ENCODE measurements at regions not wholly inside any gene's neighbourhood (a gene's known extent, or its start where the extent isn't known, plus 50 kb on each side); places are given as distances from the start of the nearest gene placed in this dataset.
"Not testable (repeated sequence)": the region's sequence is repeated elsewhere in the genome, so short reads cannot be mapped to it uniquely, and the experiment has no call there.

DNA sequence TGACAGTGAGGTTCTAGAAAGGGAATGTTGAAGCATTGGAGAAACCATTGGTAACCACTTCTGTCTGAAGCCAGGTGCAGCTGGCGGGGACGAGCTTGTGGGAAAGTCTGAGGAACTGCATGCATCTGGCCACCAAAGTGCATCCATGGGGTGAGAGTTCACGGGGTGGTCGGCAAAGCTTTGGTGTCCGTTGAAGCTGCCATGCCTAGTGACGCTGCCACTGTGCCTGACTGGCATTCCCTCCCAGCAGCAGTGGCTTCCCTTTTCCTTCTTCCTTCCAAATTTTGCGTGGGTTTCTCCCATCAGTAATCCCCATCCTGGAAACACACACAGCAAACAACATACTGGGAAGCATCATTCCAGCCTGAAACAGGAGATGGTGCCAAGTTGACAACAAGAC is 145.7 kb upstream of the ALDH1B1 start:
- TF ChIP-seq, protein P1, sequence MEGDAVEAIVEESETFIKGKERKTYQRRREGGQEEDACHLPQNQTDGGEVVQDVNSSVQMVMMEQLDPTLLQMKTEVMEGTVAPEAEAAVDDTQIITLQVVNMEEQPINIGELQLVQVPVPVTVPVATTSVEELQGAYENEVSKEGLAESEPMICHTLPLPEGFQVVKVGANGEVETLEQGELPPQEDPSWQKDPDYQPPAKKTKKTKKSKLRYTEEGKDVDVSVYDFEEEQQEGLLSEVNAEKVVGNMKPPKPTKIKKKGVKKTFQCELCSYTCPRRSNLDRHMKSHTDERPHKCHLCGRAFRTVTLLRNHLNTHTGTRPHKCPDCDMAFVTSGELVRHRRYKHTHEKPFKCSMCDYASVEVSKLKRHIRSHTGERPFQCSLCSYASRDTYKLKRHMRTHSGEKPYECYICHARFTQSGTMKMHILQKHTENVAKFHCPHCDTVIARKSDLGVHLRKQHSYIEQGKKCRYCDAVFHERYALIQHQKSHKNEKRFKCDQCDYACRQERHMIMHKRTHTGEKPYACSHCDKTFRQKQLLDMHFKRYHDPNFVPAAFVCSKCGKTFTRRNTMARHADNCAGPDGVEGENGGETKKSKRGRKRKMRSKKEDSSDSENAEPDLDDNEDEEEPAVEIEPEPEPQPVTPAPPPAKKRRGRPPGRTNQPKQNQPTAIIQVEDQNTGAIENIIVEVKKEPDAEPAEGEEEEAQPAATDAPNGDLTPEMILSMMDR (IDR thresholded peaks at IDR 0.05; ENCODE audit: insufficient read depth, low read depth, low read length, missing control alignments) = no peak
- DNase-seq (ENCODE audit: low read depth) = no peak
- no peak overlapping the region for H3K4me3 ChIP-seq (ENCODE audit: low read length)

DNA sequence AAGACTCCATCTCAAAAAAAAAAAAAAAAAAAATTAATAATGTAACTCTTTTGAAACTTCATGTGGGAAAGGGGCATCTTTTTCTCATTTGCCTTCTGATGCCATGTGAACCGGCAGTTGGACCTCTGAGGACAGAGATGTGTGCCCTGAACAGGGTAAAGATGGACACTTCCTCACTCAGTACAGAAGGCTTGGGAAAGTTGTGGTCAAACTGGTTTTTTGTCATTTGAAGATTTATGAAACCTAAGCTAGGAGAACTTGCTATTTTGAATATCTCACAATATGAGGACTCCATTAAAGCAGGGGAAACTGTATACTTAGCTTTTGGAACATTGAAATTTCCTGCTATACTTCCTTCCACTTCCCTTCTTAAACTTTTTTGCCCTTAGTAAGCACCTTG is 147.5 kb upstream of the ALDH1B1 start:
- peak; percentile 32 for DNase-seq (ENCODE audit: low read depth)

DNA sequence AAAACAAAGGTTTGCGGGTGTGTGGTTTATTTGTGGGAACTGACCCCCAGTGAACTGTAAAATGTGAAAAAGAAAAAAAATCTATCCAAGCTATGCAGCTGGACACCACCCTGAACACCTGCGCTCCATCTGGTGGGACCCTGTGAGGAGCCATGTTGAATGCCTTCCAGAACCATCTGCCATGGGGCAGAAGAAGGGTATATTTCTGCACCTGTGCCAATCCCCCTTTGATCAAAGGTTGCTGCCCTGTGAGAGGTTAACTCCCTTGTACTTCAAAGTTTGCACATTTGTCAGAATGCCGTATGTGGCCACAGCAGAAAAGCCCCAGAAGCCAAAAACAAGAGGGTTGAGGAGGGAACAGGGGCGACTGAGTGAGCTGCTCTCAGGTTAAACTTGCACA is 148.5 kb upstream of the ALDH1B1 start:
- no peak overlapping the region for H3K4me3 ChIP-seq (ENCODE audit: low read length)
- DNase-seq (ENCODE audit: low read depth) = no peak
- TF ChIP-seq, protein P1 (IDR thresholded peaks at IDR 0.05; ENCODE audit: insufficient read depth, low read depth, low read length, missing control alignments) = no peak

More for the DNA sequence above, 147.5 kb upstream of the ALDH1B1 start:
- no peak overlapping the region for H3K4me3 ChIP-seq (ENCODE audit: low read length)
- TF ChIP-seq, protein P1 (IDR thresholded peaks at IDR 0.05; ENCODE audit: insufficient read depth, low read depth, low read length, missing control alignments) = no peak

DNA sequence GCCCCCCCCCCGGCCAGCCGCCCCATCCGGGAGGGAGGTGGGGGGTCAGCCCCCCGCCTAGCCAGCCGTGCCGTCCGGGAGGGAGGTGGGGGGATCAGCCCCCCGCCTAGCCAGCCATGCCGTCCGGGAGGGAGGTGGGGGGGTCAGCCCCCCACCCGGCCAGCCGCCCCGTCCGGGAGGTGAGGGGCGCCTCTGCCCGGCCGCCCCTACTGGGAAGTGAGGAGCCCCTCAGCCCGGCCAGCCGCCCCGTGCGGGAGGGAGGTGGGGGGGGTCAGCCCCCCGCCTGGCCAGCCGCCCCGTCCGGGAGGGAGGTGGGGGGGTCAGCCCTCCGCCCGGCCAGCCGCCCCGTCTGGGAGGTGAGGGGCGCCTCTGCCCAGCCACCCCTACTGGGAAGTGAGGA is 150.4 kb upstream of the ALDH1B1 start:
- DNase-seq (ENCODE audit: low read depth); H3K4me3 ChIP-seq (ENCODE audit: low read length): not testable (repeated sequence)

DNA sequence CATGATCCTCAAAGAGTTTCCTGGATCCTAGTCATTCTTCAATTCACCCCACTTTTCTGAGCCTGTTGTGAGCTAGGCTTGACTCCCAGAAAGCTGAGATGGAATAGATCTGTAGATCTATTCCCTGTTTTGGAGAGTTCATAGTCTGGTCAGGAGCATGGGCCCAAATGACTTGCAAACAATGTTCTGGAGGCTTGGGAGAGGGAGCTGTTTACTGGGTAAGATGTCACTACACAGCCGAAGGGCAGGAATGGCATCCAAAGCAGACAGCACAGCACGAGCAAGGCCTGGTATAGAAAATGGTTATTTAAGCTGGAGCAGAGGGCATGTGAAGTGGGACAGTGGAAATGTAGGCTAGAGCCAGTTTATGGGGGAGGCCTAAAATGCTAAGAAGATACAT is 152.5 kb upstream of the ALDH1B1 start:
- no peak for DNase-seq (ENCODE audit: low read depth)
- H3K4me3 ChIP-seq (ENCODE audit: low read length) = no peak overlapping the region
- TF ChIP-seq, protein P1 (IDR thresholded peaks at IDR 0.05; ENCODE audit: insufficient read depth, low read depth, low read length, missing control alignments) = no peak

DNA sequence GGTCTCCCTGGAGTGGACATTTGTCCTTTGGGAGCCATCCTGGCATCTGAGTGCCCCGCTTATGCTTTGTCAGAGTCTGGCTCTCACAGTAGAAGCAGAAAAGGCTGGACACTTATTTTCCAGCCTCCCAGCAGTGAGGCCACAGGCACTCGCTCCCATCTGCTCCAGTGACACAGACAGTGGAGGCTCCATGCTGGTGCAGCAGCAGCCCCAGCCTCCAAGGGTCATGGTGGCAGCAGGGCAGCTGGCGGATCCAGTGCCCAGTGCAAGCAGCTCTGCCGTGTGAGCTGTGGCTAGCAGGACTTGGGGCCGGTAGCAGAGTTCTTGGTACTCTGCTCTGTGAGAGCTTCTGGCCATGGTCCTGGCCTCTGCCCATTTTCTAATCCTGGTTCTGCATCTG is 157.3 kb upstream of the ALDH1B1 start:
- no peak overlapping the region for H3K4me3 ChIP-seq (ENCODE audit: low read length)
- TF ChIP-seq, protein P1 (IDR thresholded peaks at IDR 0.05; ENCODE audit: insufficient read depth, low read depth, low read length, missing control alignments) = no peak
- DNase-seq (ENCODE audit: low read depth) = no peak

DNA sequence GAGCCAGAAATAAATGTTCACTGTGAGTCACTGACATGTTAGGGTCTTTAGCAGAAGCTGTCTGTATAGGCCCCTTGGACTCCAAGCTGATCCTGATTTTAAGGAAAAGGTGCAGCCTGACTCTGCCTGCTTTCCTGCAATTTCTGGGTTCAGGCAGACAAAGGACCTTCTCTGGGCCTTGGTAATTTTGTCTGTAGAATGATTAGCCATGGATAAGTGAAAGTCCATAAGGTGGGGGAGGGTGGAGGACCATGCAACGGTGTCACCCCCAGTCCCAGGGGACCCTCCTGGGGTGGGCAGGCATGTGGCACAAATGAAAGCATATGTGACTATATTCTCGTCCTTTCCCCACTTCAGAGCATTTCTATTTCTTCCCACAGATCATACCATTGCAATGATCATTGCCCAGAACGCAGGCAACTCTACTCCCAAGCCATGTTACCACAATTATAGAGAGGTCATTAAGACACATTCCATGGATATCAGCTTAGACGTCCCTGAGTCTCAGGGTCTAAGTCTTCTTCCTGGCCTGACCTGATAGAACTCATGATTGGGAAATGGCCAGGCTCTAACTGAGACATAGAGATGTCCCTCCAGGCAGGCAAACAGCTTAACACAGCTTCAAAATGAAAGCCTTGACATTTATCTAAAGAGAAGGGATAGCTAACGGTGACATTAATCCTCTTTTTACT is 157.9 kb upstream of the ALDH1B1 start:
- no peak for DNase-seq (ENCODE audit: low read depth)
- H3K4me3 ChIP-seq (ENCODE audit: low read length) = no peak overlapping the region
- TF ChIP-seq, protein P1 (IDR thresholded peaks at IDR 0.05; ENCODE audit: insufficient read depth, low read depth, low read length, missing control alignments) = no peak
